NCI-H1105 treated with DMSO at 0.1 percent for 48 hours (cell line): ENCODE measurements at regions not wholly inside any gene's neighbourhood (a gene's known extent, or its start where the extent isn't known, plus 50 kb on each side); places are given as distances from the start of the nearest gene placed in this dataset.

Experiments
- DNase-seq: peaks from one replicate; lab custom pipeline; 2025; lab: John Stamatoyannopoulos, UW

DNA sequence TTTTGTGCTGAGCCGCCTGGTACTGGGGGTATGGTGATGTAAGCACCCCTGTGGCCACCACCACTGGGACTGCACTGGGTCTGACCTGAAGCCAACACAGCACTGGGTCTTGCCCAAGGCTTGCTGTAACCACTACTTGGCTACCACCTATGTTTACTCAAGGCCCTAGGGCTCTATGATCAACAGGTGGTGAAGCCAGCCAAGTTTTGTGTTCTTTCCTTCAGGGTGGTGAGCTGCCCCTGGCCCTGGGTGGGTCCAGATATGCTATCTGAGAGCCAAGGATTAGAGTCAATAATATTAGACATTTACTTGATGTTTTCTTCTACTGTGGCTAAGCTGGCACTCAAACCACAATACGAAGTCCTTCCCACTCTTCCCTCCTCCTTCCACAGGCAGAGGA lies 55.1 kb upstream of the PAGE4 start:
- DNase-seq = no peak

DNA sequence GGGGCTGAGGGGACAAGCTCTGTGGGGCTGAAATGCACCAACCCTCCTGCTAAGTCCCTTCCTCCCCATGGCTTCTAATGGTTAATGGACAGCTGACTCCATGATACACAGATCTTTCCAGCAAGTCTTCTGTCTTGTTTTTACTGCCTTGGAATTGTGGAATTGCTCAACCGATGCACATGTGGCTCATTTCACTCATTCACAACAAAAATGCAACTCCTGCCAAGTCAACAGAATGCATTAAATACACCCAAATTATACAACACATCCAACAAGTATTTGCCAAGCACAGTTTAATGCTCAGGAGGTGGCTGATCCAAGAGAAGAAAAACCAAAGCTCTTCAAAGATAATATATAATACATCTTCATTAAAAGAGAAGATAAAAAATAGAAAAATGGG lies 61.9 kb upstream of the PAGE4 start:
- DNase-seq = no peak

DNA sequence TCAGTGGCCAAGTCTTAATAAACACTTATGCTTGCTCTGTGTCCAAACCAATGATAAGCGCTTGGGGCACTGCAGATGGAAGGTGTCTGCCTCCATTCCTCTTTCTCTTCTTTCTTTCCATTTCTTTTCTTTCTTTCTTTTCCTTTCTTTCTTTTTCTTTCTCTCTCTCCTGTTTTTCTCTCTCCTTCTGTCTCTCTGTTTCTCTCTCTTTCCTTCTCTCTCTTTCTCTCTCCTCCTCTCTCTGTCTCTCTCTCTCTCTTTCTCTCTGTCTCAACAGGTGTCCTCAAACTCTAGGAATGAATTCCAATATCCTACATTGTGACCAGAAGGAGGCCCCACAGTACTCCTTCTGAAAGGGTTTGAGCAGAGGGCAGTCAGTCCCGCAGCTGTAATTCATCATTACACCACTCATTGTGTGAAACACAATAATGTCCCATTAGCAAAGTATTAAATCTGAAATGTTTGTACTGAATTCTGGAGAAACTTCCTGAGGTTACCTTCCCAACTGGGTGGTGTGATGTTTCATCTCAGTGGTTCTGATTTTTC lies 66.5 kb upstream of the PAGE1 start:
- DNase-seq = no peak

DNA sequence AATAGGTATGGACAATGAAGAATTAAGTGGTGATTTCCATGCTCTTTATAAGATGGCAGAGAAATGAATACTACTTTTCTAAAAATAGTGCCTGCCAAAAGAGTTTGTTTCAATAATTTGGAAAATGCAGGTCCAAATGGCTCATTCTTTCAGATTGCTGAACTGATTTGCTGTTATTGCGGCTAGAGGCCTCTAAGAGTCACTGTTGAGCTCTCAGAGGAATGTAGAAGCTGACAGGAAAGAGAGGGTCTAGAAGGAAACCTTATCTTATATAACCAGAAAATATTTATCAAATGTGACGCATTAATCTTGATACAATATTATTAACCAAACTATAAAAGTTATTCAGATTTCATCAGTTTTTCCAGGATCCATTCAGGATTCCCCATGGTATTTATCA lies 65.7 kb upstream of the PAGE1 start:
- DNase-seq = no peak

DNA sequence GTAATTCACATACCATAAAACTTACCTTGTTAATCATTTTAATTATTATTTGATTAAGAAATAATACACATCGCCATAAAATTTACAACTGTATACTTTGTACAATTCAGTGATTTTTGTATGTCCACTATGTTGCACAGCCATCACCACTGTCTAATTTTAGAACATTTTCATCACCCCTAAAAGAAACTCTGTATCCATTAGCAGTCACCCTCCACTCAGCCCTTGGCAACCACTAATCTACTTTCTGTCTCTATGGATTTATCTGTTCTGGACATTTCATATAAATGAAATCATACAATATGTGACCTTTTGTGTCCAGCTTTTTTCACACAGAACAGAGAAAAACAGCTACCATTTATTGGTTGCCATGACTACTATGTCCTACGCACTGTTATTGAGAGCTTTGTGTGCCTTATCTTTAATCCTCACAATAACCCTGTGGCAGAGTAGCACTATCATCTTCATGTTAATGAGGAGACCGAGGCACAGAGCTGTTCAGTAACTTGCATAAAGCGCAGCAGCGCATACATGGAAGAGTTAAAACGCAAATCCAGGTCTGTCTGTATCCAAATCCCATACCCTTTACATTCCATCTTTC lies 64.6 kb upstream of the PAGE1 start:
- no peak for DNase-seq

DNA sequence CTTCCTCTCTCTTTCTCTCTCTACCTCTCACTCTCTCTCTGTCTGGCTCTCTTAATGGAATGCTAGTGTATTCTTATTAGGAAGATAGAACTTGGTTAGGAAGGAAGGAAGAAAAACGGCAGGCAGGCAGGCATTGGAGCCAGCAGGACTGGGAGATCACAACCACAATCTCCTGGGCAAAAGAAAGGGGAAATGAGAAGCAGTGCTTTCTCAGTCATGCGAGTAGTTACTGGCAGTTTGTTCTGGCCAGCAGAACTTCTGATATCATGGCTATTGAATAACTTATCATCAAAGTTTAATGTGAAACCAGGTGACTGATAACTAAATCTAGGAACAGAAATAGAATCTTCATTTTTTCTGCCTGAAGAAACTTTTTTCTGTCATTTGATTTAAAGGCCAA lies 60.9 kb upstream of the PAGE1 start:
- DNase-seq = no peak

DNA sequence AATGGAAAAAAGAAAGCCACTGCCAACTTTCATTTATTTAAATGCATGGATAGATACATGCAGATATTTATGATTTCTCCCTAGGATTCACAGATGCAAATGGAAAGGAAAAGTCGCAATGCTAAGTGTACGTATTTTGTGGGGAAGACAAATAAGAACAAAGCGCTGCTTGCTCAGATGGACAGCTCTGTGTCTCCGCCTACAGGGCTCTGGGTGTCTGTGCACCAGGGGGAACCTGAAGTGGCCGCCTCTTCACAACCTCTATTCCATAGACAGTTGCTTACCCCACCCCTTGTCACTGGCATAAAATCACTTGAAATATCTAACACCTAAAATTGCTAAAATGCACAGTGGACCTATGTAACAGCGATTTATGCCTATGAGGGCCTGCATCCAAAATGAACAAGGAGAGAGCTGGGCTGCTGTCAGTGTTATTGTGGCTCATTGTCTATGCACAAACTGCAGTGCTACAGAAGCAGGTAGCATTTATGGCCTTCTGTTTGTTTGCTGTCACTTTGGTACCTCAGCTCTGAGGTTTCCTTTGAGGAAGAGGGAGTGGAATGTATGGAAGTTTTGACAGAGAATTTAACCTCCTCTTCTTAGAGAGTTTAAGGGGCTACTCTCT lies 58.6 kb upstream of the PAGE1 start:
- DNase-seq = peak; percentile 43

DNA sequence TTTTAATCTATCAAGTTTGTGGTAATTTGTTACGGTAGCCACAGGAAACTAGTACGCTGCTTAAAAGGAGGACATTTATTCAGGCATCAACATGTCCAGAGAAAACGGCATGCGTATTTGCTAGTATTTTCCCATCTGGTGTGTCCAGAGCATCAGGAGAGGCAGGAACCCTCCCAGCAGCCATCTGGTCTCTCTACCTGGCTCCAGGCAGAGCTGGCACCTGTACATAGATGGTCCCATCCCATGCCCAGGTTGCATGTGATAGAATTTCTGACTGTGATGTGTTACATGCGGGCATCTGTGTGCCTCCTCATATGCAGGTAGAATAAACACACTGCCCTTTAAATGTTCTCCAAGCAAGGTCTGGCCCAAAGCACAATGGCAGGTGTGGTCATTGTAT lies 57.9 kb upstream of the PAGE1 start:
- no peak for DNase-seq

DNA sequence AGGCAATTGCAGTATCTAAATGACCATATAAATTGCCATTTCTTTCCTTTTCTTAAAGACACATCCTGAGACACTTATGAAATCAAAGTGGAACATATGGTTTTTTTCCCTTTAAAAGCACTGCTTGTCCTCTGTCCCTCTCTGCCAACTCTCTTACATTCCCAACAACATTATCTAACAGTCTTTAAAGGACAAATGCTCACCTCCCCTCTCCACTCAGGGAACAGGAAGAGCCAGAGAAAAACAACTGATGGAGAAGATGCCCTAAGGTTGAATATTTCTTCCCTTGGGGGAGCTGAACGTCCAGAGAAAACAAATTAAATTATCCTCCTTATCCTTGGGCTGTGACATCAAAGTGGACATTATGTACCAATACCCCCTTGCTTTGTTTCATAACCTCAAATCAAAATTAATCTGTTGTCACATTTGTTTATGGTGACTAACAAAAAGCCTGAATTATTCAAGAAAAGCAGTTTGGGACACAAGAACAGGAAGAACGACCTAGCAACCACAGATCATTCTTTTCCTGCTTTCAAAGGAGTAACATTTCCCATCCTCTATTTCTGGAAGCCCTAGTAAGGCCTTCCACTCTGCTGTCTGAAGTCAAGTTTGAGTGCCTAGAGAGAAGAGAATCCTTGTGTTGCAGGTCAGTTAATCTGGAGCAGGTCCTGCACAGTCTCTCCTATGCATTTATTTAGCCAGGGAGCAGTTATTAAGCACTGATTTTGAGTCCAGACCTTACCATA lies 52.6 kb upstream of the PAGE1 start:
- no peak for DNase-seq

DNA sequence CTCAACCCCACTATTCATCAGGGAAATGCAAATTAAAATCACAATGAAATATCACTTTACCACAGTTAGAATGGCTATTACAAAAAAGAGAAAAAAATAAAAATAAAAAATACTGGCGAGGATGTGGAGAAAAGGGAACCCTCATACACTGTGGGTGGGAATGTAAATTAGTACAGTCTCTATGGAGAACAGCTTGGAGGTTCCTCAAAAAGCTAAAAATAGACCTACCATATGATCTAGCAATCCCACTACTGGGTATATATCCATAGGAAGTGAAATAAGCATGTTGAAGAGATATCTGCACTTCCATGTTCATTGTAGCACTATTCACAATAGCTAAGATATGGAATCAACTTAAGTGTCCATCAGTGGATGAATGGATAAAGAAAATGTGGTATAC lies 50.5 kb upstream of the PAGE1 start:
- DNase-seq = no peak
